Neural cell (in vitro differentiated cells): ENCODE measurements at regions not wholly inside any gene's neighbourhood (a gene's known extent, or its start where the extent isn't known, plus 50 kb on each side); places are given as distances from the start of the nearest gene placed in this dataset.

Experiments used
- H2AFZ ChIP-seq: fragments of 200-600, 300-800 bp; sonication (generic), shearing (Covaris generic); 2 replicates; pipeline ENCODE4 v1.6.0; 2014; ENCODE audit warnings: low read depth, mild to moderate bottlenecking, antibody characterized with exemption, low read length, moderate library complexity
- H3F3A ChIP-seq: fragments of 200-600 bp; shearing (Covaris generic); 2 replicates; pipeline ENCODE4 v1.6.1; 2016; ENCODE audit warnings: mild to moderate bottlenecking, moderate library complexity, mixed read lengths, antibody characterized with exemption, low read length; ENCODE audit not compliant: insufficient read depth, poor library complexity, severe bottlenecking
- H3K27ac ChIP-seq: fragments of 200-600, 300-800 bp; sonication (generic), shearing (Covaris generic); 2 replicates; pipeline ENCODE4 v1.5.1; 2014; ENCODE audit warnings: mild to moderate bottlenecking, low read length, moderate library complexity
- H3K27me3 ChIP-seq: fragments of 300-800, 200-600 bp; sonication (generic), shearing (Covaris generic); 2 replicates; pipeline ENCODE4 v1.6.0; 2014; ENCODE audit warnings: mild to moderate bottlenecking, low read depth, low read length, moderate library complexity; ENCODE audit not compliant: insufficient read depth
- H3K36me3 ChIP-seq: fragments of 300-800, 200-600 bp; sonication (generic), shearing (Covaris generic); 2 replicates; pipeline ENCODE4 v1.5.1; 2014; ENCODE audit warnings: mild to moderate bottlenecking, antibody characterized with exemption, low read length, moderate library complexity; ENCODE audit not compliant: insufficient read depth
- H3K4me2 ChIP-seq: fragments of 300-800, 200-600 bp; sonication (generic), shearing (Covaris generic); 2 replicates; pipeline ENCODE4 v1.6.0; 2014; ENCODE audit warnings: mild to moderate bottlenecking, low read length
- H3K4me3 ChIP-seq: fragments of 300-800, 200-600 bp; sonication (generic), shearing (Covaris generic); 2 replicates; pipeline ENCODE4 v1.5.1; 2014; ENCODE audit warnings: mild to moderate bottlenecking, low read length, moderate library complexity
- H3K79me2 ChIP-seq: fragments of 200-600 bp; shearing (Covaris generic); replicated peaks from 2 replicates; pipeline ENCODE4 v1.6.0; 2014; ENCODE audit warnings: mild to moderate bottlenecking, low read length, moderate library complexity; ENCODE audit not compliant: insufficient read depth
- H3K9ac ChIP-seq: fragments of 300-800, 200-600 bp; sonication (generic), shearing (Covaris generic); 2 replicates; pipeline ENCODE4 v1.6.1; 2016; ENCODE audit warnings: mild to moderate bottlenecking, low read length, mixed read lengths
- H3K9me2 ChIP-seq: fragments of 200-600 bp; shearing (Covaris generic); 2 replicates; pipeline ENCODE4 v1.6.1; 2016; ENCODE audit warnings: mild to moderate bottlenecking, low read length, mixed read lengths; ENCODE audit not compliant: insufficient read depth
- H3K9me3 ChIP-seq: fragments of 200-600, 300-800 bp; sonication (generic), shearing (Covaris generic); 2 replicates; pipeline ENCODE4 v1.6.1; 2016; ENCODE audit warnings: mild to moderate bottlenecking, mixed run types, low read length, moderate library complexity, mixed read lengths
- H4K20me1 ChIP-seq: fragments of 200-600 bp; shearing (Covaris generic); 2 replicates; pipeline ENCODE4 v1.6.1; 2016; ENCODE audit warnings: mild to moderate bottlenecking, mixed run types; ENCODE audit not compliant: insufficient read depth
- CTCF ChIP-seq: fragments of 450-650 bp; IDR thresholded peaks from 2 replicates; pipeline ENCODE4 v1.5.1; 2014; ENCODE audit warnings: antibody characterized with exemption, mild to moderate bottlenecking, moderate library complexity; ENCODE audit not compliant: poor library complexity, severe bottlenecking
- EP300 ChIP-seq: fragments of 450-650 bp; conservative IDR thresholded peaks from 2 replicates; pipeline ENCODE4 v1.6.1; 2014; ENCODE audit warnings: antibody characterized with exemption, mild to moderate bottlenecking, moderate library complexity; ENCODE audit not compliant: poor library complexity, severe bottlenecking
- MXI1 ChIP-seq: fragments of 450-650 bp; conservative IDR thresholded peaks from 2 replicates; pipeline ENCODE4 v1.6.1; 2014; ENCODE audit warnings: antibody characterized with exemption, mild to moderate bottlenecking; ENCODE audit not compliant: poor library complexity, severe bottlenecking
- POLR2AphosphoS5 ChIP-seq: IDR thresholded peaks from 2 replicates; pipeline ENCODE4 v1.6.1; 2012
- RAD21 ChIP-seq: fragments of 450-650 bp; conservative IDR thresholded peaks from 2 replicates; pipeline ENCODE4 v1.6.1; 2014; ENCODE audit warnings: antibody characterized with exemption, mild to moderate bottlenecking, moderate library complexity
- REST ChIP-seq: IDR thresholded peaks from 2 replicates; pipeline ENCODE4 v1.6.1; 2012; ENCODE audit warnings: borderline replicate concordance
- SMC3 ChIP-seq: fragments of 450-650 bp; conservative IDR thresholded peaks from 2 replicates; pipeline ENCODE4 v1.6.1; 2014; ENCODE audit warnings: antibody characterized with exemption, mild to moderate bottlenecking, moderate library complexity; ENCODE audit not compliant: poor library complexity
- TAF1 ChIP-seq: IDR thresholded peaks from 2 replicates; pipeline ENCODE4 v1.6.1; 2012; ENCODE audit warnings: low read depth

- TF ChIP-seq POLR2AphosphoS5, result no peak
- no peak for TF ChIP-seq EP300
- TF ChIP-seq RAD21, result no peak
- TF ChIP-seq REST, result no peak
- no peak for TF ChIP-seq MXI1
- no peak for TF ChIP-seq SMC3
- Histone ChIP-seq H3K4me2 (no peak overlapping the region), H4K20me1 (no peaks in the 10 kb centered on the region), H3K27ac (no peak overlapping the region), H3K36me3 (no peaks in the 10 kb centered on the region), H3K9me3 (no peaks in the 10 kb centered on the region), H3K9ac (no peak overlapping the region), H3F3A (no peaks in the 10 kb centered on the region), H3K79me2 (no peaks in the 10 kb centered on the region), H3K9me2 (no peaks in the 10 kb centered on the region), H2AFZ (no peak overlapping the region), H3K4me3 (no peak overlapping the region), H3K27me3 (no peaks in the 10 kb centered on the region)
These were observed 52.9 kb upstream of the SIRPA start for GRCh38 chr20:1842281-1842680.

GRCh38 chr20:1841554-1842140 lies 53.6 kb upstream of the SIRPA start:
- Histone ChIP-seq H3K36me3 (no peaks in the 10 kb centered on the region), H3K4me3 (no peak overlapping the region), H3K79me2 (no peaks in the 10 kb centered on the region), H3K27ac (no peak overlapping the region), H2AFZ (no peak overlapping the region), H3K9me3 (no peaks in the 10 kb centered on the region), H3K9me2 (no peaks in the 10 kb centered on the region), H3K27me3 (no peaks in the 10 kb centered on the region), H3K4me2 (no peak overlapping the region), H3K9ac (no peak overlapping the region), H3F3A (no peaks in the 10 kb centered on the region), H4K20me1 (no peaks in the 10 kb centered on the region)
- TF ChIP-seq CTCF, result no peak
- no peak for TF ChIP-seq TAF1
- TF ChIP-seq REST, result no peak
- TF ChIP-seq POLR2AphosphoS5, result no peak
- no peak for TF ChIP-seq SMC3
- TF ChIP-seq RAD21, result no peak
